COR-L47 (cell line): ENCODE measurements at regions not wholly inside any gene's neighbourhood (a gene's known extent, or its start where the extent isn't known, plus 50 kb on each side); places are given as distances from the start of the nearest gene placed in this dataset.

ENCODE experiments used
- DNase-seq: peaks from one replicate; lab custom pipeline; 2025; lab: John Stamatoyannopoulos, UW

- no peak for DNase-seq
Measured at GRCh38 chr4:16365036-16365569, 138.8 kb upstream of the TAPT1 start.

- DNase-seq: no peak
Measured at GRCh38 chr4:16360694-16361262, 134.5 kb upstream of the TAPT1 start.

- DNase-seq: no peak
Measured at GRCh38 chr4:16353165-16353564, 126.9 kb upstream of the TAPT1 start.

- DNase-seq: no peak
Measured at GRCh38 chr4:16351161-16351560, 124.9 kb upstream of the TAPT1 start.

GRCh38 chr4:16344853-16345252, 118.6 kb upstream of the TAPT1 start:
- DNase-seq: no peak

GRCh38 chr4:16337936-16338335, 111.7 kb upstream of the TAPT1 start:
- no peak for DNase-seq

- no peak for DNase-seq
Measured at GRCh38 chr4:16334601-16335000, 108.3 kb upstream of the TAPT1 start.

GRCh38 chr4:16329797-16330134, 103.5 kb upstream of the TAPT1 start:
- DNase-seq: no peak

- no peak for DNase-seq
Measured at GRCh38 chr4:16329125-16329796, 103.0 kb upstream of the TAPT1 start.

GRCh38 chr4:16322183-16322582, 95.9 kb upstream of the TAPT1 start:
- no peak for DNase-seq

- no peak for DNase-seq
Measured at GRCh38 chr4:16315456-16315855, 89.2 kb upstream of the TAPT1 start.

- no peak for DNase-seq
Measured at GRCh38 chr4:16310606-16311005, 84.3 kb upstream of the TAPT1 start.

- no peak for DNase-seq
Measured at GRCh38 chr4:16302648-16303047, 76.4 kb upstream of the TAPT1 start.

GRCh38 chr4:16297003-16297402, 70.7 kb upstream of the TAPT1 start:
- DNase-seq: no peak

GRCh38 chr4:16294455-16294854, 68.2 kb upstream of the TAPT1 start:
- DNase-seq: no peak

- DNase-seq: no peak
Measured at GRCh38 chr4:16293210-16293838, 67.1 kb upstream of the TAPT1 start.

- DNase-seq: no peak
Measured at GRCh38 chr4:16292585-16292984, 66.3 kb upstream of the TAPT1 start.

GRCh38 chr4:16290681-16291420, 64.6 kb upstream of the TAPT1 start:
- no peak for DNase-seq

- peak; percentile 10 for DNase-seq
Measured at GRCh38 chr4:16289897-16290554, 63.8 kb upstream of the TAPT1 start.

GRCh38 chr4:16284050-16284449, 57.8 kb upstream of the TAPT1 start:
- no peak for DNase-seq

GRCh38 chr4:16278178-16278577, 51.9 kb upstream of the TAPT1 start:
- DNase-seq: no peak
